IPS DF 4.7 (cell line): ENCODE measurements at regions not wholly inside any gene's neighbourhood (a gene's known extent, or its start where the extent isn't known, plus 50 kb on each side); places are given as distances from the start of the nearest gene placed in this dataset.
"Not testable (repeated sequence)": the region's sequence is repeated elsewhere in the genome, so short reads cannot be mapped to it uniquely, and the experiment has no call there.

Experiments used
- DNase-seq: peaks from one replicate; pipeline ENCODE4 v3.0.0-alpha.2; 2013; ENCODE audit warnings: low spot score; ENCODE audit errors: extremely low read depth

DNA sequence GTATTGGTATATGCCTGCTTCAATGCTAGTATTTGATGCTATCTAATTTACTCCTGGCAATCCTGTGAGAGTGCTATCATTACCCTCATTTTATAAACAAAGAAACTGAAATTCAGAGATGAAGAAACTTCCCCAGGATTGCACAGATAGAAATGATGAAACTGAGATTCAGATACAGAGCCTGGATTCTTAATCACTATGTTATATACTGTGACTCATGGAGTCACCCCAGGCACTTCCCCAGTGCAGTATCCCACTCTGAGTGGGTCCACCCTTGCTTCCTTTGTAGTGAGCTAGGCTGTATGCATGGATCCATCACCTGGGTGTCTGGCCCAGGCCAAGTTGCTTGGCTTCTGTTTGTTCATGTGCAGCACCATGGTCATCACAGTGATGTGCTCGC, 133.9 kb downstream of the TRIM43 start:
- not testable (repeated sequence) for DNase-seq

DNA sequence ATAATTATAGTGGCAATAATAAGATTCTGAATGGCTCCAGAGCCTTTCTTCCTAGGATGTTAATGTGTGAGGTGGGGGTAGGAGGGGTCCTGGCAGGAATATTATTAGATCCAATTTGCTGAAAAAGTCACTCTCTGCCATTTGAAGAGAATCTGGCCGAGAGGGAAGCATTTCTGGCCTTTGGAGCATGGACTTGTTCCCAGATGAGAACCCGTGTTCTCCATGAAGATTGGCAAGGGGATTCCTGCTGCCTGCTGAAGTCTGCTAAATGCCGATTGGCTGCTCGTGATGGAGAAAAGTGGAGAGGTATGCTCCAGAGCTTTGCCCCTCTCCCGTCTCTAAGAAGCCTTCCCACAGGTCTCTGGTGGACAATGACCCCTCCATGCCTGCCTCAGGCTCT, 135.6 kb downstream of the TRIM43 start:
- DNase-seq, result not testable (repeated sequence)

- peak; percentile 62 for DNase-seq
Measured at GRCh38 chr2:95728878-95729596, 137.2 kb downstream of the TRIM43 start.

DNA sequence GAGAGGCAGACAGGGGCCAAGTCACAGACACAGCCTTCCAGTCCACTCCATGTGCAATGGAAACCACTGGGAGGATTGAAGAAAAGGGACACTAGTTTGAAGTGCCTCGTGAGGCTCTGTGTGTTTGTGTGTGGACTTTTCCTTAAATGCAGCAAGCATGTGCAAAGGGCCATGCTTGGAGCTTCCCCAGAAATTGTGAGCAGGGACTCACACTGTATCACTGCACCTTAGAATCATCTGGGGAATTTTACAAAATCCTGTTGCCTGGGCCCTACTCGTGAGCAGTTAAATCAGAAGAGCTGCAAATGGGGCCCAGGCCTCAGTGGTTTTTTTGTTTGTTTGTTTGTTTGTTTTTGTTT, 137.8 kb downstream of the TRIM43 start:
- DNase-seq, result no peak

DNA sequence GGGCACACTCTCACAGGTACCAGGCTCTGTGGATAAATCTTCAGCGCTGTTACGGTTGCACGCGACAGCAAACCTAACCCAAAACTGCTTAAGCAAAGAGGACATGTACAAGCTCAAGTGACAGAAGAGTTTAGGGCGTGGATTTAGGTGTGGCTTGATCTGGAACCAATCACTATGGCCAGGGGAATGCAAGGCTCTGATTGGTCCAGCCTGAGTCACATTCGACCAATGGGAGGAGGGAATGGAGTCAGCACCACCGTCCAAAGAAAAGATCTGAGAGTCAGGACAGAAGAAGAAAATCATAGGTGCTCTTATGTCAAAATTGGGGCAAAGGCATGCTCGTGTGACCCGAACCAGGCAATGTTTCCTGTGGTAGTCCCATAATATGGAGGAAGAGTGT, 139.0 kb downstream of the TRIM43 start:
- DNase-seq, result no peak

GRCh38 chr2:95734976-95735890, 143.4 kb downstream of the TRIM43 start:
- DNase-seq, result no peak

GRCh38 chr2:95738301-95738700, 146.5 kb downstream of the TRIM43 start:
- DNase-seq, result no peak

DNA sequence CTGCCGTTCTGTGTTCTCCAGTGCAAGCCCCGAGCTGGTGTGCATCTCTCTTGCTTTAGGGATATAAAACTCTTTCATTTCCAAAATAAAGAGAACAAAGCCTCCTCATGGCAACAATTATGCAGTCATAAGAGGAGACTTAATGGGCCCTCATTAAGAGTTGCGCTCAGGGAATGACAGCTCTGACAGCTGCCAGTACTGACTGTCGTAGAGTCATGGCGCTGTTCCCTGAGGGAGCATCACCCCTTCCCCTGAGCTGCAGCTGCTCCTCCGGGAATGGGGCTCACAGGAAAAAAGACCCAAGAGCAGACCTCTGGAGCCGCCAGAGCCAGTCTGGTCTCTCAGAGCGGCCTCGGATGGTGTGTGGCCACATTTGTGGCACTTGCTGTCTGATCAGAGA, 160.3 kb downstream of the TRIM43 start:
- DNase-seq, result not testable (repeated sequence)

GRCh38 chr2:95753812-95754211, 162.0 kb downstream of the TRIM43 start:
- not testable (repeated sequence) for DNase-seq

- DNase-seq, result not testable (repeated sequence)
Measured at GRCh38 chr2:95754213-95754612, 162.4 kb downstream of the TRIM43 start.

- DNase-seq, result not testable (repeated sequence)
Measured at GRCh38 chr2:95754819-95755563, 163.2 kb downstream of the TRIM43 start.

GRCh38 chr2:95755956-95756669, 164.3 kb downstream of the TRIM43 start:
- not testable (repeated sequence) for DNase-seq

DNA sequence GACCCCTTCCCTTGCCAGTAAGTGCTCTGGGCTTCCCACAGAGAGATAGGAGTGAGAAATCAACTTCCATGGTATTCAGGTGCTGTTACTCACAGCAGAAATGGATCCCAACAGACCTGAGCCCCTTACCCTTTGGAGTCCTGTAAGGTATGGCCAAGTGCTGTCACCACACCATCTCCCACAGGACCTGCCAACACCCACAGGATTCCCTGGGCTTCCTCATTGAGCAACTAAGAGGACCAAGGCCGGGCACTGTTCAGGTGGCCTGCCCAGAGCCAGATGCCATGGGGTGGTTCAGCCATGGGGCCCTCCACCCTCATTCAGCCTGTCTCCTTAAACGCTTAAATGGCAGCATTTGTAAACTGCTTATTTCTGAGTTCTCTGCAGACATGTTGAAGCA, 166.2 kb downstream of the TRIM43 start:
- DNase-seq, result no peak

DNA sequence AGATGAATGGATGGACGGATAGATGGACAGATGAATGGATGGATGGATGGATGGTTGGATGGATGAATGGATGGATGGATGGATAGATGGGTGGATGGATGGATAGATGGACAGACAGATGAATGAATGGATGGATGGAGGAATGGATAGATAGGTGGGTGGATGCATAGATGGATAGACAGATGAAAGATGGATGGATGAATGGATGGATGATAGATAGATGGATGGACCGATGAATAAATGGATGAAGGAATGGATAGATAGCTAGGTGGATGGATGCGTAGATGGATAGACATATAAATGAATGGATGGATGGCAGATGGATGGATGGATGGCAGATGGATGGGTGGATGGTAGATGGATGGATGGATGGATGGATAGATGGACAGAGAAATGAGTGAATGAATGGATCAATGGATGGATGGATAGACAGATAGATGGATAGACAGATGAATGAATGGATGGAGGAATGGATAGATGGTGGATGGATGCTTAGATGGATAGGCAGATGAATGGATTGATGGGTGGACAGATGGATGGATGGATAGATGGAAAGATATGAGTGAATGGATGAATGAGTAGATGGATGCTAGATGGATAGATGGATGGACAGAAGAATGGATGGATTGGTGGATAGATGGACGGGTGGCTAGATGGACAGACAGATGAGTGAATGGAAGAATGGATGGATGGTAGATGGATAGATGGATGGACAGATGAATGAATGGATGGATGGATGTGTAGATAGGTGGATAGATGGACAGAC, 167.9 kb downstream of the TRIM43 start:
- no peak for DNase-seq

DNA sequence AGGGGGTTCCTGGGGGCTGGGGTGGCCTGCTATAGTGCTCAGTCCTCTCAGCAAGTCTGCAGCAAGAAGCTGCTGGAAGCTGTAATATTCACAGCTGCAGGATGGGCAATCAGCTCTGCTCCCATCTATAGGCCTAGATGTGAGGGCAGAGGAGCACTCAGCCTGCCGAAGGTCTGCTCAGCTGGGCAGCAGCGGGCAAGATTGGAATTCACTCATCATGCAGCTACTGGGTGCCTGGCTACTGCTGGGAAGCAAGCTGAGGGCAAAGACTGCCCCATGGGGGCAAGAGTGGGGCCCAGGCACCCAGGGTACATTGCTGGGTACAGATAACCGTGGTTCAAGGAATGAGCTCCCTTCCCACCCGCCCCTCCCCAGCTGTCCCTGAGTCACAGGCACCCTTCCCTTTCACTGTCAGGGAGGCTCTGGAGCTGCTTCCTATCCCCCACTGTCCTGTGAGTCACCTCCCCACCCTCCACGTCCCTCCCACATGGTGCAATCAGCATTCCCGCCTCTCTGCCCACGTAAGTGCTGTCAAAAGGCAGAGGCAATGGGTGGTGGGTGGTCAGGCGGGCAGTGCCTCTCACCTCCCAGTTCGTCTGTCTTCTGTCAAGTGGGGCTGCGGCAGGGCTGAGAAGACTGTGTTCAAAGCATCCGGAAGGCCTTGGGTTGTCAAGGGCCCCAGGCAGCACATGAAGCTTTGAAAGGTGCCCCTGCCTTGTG, 169.2 kb downstream of the TRIM43 start:
- DNase-seq, result no peak

GRCh38 chr2:95761556-95761955, 169.8 kb downstream of the TRIM43 start:
- no peak for DNase-seq

DNA sequence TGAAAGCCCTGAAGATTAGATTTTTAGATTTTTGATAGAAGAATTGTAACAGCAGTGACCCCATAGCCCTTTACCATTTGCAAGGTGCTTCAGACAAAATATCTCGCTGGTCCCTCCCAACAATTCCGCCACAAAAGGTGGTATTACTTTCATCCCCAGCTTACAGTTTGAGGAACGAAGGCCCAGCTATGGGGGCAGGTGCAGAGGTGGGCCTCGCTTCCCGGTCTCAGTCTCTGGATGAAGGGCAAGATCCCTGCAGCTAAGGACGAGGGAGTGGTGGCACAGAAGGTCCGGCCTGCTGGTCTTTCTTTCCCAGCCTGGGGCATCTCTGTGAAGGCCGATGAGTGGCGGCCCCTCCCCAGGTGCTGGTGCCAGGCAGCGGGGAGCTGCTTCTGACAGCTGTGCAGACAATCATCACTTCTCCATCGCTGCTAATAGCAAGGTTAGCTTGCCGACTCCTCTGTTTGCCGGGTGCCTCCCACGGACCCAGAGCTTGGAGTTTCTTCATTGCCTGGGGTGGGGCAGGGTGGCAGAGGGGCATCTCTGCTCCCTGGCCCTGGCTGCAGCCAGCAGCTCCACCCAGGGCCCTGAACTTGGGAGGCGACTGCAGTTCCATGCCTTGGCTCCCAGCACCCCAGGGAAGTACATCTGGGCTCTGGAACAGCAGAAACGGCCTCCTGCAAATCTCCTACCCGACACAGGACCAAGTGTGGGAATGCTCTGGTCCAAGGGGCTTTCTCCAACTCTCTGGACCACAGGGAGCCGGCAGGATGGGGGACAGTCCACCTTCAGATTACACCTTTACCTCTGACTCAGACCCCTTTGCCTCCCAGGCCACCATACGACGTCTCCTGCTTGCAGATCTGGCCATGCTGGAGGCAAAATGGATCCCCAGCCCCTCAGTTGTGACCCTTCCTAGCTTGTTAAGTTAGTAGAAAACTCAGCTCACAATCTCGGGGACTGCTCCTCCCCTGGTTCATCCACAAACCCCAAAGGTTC, 170.5 kb downstream of the TRIM43 start:
- DNase-seq, result not testable (repeated sequence)

DNA sequence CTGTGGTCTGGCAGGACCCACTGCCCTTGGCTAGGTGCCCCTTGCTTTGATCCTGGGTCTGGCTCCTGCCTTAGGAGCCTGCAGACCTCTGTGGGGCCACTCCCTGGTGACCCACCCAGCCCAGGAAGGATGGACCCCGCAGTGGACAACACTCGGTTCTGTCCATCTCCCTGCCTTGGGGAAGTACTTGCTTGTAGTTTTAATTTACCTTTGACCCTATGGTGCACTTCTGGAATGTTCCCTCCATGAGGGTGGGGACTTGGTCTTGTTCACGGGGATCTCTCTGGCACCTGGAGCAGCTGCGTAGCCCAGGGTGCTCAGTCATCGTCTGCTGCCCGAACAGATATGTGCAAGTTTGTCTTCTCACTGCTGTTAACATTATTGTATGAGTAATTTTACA, 171.3 kb downstream of the TRIM43 start:
- DNase-seq, result not testable (repeated sequence)

GRCh38 chr2:95764966-95765365, 173.2 kb downstream of the TRIM43 start:
- not testable (repeated sequence) for DNase-seq
